OCI-LY7 (cell line): ENCODE measurements at regions not wholly inside any gene's neighbourhood (a gene's known extent, or its start where the extent isn't known, plus 50 kb on each side); places are given as distances from the start of the nearest gene placed in this dataset.

Source experiments
- CTCF ChIP-seq: fragments of 200-600 bp; sonication (generic); conservative IDR thresholded peaks from 2 replicates; pipeline ENCODE4 v1.5.1; 2014; ENCODE audit warnings: mild to moderate bottlenecking, antibody characterized with exemption, low read length, moderate library complexity, mixed read lengths
- EZH2phosphoT487 ChIP-seq: fragments of 200-600 bp; sonication (generic); IDR thresholded peaks from 2 replicates; pipeline ENCODE4 v1.6.1; 2018; ENCODE audit warnings: low read depth, borderline replicate concordance, mild to moderate bottlenecking, mixed run types, antibody characterized with exemption, low read length, moderate library complexity, mixed read lengths

- no peak for TF ChIP-seq CTCF
- TF ChIP-seq EZH2phosphoT487, result no peak
Measured at GRCh38 chr6:66362888-66363287, 655.9 kb upstream of the EYS start.
